Spinal cord (tissue), 9 donors: ENCODE measurements at regions not wholly inside any gene's neighbourhood (a gene's known extent, or its start where the extent isn't known, plus 50 kb on each side); places are given as distances from the start of the nearest gene placed in this dataset.
A peak's percentile ranks its signal among the peaks of the same experiment; 100 is the strongest.
"Not testable (repeated sequence)": the region's sequence is repeated elsewhere in the genome, so short reads cannot be mapped to it uniquely, and the experiment has no call there.

Source experiments
- DNase-seq, 6 donors: peaks; one replicate each; pipeline versions ENCODE4 v3.0.0 to v3.0.0-alpha.2; 2013 to 2015; ENCODE audit warnings: low spot score in 6 of 6, low read depth in 4 of 6
- H3K27ac ChIP-seq: one replicate; pipeline ENCODE4 v1.5.1; 2013; ENCODE audit warnings: low read depth, low read length, control low read depth
- H3K27me3 ChIP-seq: one replicate; pipeline ENCODE4 v1.6.1; 2013; ENCODE audit warnings: low read length; ENCODE audit not compliant: control insufficient read depth, insufficient read depth
- H3K36me3 ChIP-seq: one replicate; pipeline ENCODE4 v1.6.1; 2013; ENCODE audit warnings: low read length; ENCODE audit not compliant: control insufficient read depth, insufficient read depth
- H3K4me1 ChIP-seq: one replicate; pipeline ENCODE4 v1.6.1; 2013; ENCODE audit warnings: low read length; ENCODE audit not compliant: control insufficient read depth, insufficient read depth
- H3K4me3 ChIP-seq: one replicate; pipeline ENCODE4 v1.5.1; 2013; ENCODE audit warnings: low read depth, low read length, control low read depth
- H3K9me3 ChIP-seq: one replicate; pipeline ENCODE4 v1.6.1; 2013; ENCODE audit warnings: low read length; ENCODE audit not compliant: control insufficient read depth, insufficient read depth
- WGBS: methylation state at CpG from one replicate; pipeline ENCODE4 v1.1.5; 2013; ENCODE audit warnings: missing lambda C conversion rate; ENCODE audit not compliant: insufficient coverage; 5-methylcytosine and 5-hydroxymethylcytosine counted together
- donor health status: healthy.

- Histone ChIP-seq H3K27ac (no peak overlapping the region), H3K4me1 (peaks cover 31% of the 10 kb centered on the region), H3K27me3 (no peaks in the 10 kb centered on the region), H3K9me3 (no peaks in the 10 kb centered on the region), H3K36me3 (no peaks in the 10 kb centered on the region), H3K4me3 (no peak overlapping the region)
- 28% methylated on average over 5 of the region's 6 CpGs for WGBS
- DNase-seq: peak in 2 of 6 donors; percentile 79 to 85
Observed at GRCh38 chr15:77836121-77836692, 203.5 kb upstream of the LINGO1 start.

- no peak overlapping the region for H3K4me3 ChIP-seq
- H3K27me3 ChIP-seq: no peaks in the 10 kb centered on the region
- H3K36me3 ChIP-seq: no peaks in the 10 kb centered on the region
- 100% methylated on average over 1 of the region's 7 CpGs for WGBS
- peaks cover 28% of the 10 kb centered on the region for H3K4me1 ChIP-seq
- H3K9me3 ChIP-seq: no peaks in the 10 kb centered on the region
- no peak for DNase-seq
- no peak overlapping the region for H3K27ac ChIP-seq
Observed at GRCh38 chr15:77834276-77834990, 201.7 kb upstream of the LINGO1 start.

DNA sequence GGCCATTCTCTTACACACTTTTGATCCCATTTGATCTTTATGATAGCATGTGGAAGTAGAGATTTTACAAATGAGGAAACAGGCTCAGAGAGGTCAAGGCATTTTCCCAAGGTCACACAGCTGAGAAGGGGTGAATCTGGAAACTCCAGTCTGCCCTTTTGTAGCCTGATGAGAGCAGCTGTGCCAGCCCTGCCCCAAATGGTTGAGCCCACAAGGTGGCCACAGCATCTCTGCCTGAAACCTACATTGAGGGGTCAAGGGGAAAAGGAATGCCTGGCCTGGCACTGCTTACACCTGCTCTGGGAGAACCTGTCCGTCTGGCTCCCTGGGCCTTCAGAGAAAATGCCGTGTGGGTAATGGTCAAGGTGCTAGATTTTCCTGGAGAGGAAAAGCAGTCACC is 200.2 kb upstream of the LINGO1 start:
- DNase-seq: no peak
- no peaks in the 10 kb centered on the region for H3K36me3 ChIP-seq
- H3K4me3 ChIP-seq: no peak overlapping the region
- peaks cover 28% of the 10 kb centered on the region for H3K4me1 ChIP-seq
- H3K27ac ChIP-seq: no peak overlapping the region
- no peaks in the 10 kb centered on the region for H3K27me3 ChIP-seq
- H3K9me3 ChIP-seq: no peaks in the 10 kb centered on the region
- 93% methylated on average over 2 of the region's 2 CpGs for WGBS

GRCh38 chr15:77831986-77832385 is 199.3 kb upstream of the LINGO1 start:
- peak in 2 of 6 donors; percentile 57 to 70 for DNase-seq
- 22% methylated on average over 4 of the region's 4 CpGs for WGBS
- H3K27me3 ChIP-seq: no peaks in the 10 kb centered on the region

GRCh38 chr15:77830051-77830468 is 197.3 kb upstream of the LINGO1 start:
- 33% methylated on average over 4 of the region's 5 CpGs for WGBS

More at GRCh38 chr15:77831986-77832385, 199.3 kb upstream of the LINGO1 start:
- Histone ChIP-seq H3K27ac (no peak overlapping the region), H3K9me3 (no peaks in the 10 kb centered on the region), H3K36me3 (no peaks in the 10 kb centered on the region), H3K4me1 (peaks cover 28% of the 10 kb centered on the region), H3K4me3 (no peak overlapping the region)

GRCh38 chr15:77829331-77829730 is 196.6 kb upstream of the LINGO1 start:
- H3K27ac ChIP-seq, H3K9me3 ChIP-seq, H3K27me3 ChIP-seq, H3K4me3 ChIP-seq, DNase-seq, H3K36me3 ChIP-seq: not testable (repeated sequence)
- WGBS: 96% methylated on average over 4 of the region's 6 CpGs
- H3K4me1 ChIP-seq: peaks cover 25% of the 10 kb centered on the region

More at GRCh38 chr15:77830051-77830468, 197.3 kb upstream of the LINGO1 start:
- Histone ChIP-seq H3K4me3 (no peak overlapping the region), H3K9me3 (no peaks in the 10 kb centered on the region), H3K27ac (no peak overlapping the region), H3K36me3 (no peaks in the 10 kb centered on the region), H3K4me1 (peaks cover 25% of the 10 kb centered on the region), H3K27me3 (no peaks in the 10 kb centered on the region)
- no peak for DNase-seq

GRCh38 chr15:77827860-77828259 is 195.1 kb upstream of the LINGO1 start:
- Histone ChIP-seq H3K27ac (no peak overlapping the region), H3K4me1 (peaks cover 27% of the 10 kb centered on the region), H3K36me3 (no peaks in the 10 kb centered on the region), H3K27me3 (no peaks in the 10 kb centered on the region), H3K9me3 (no peaks in the 10 kb centered on the region), H3K4me3 (no peak overlapping the region)
- 88% methylated on average over 4 of the region's 4 CpGs for WGBS
- no peak for DNase-seq

GRCh38 chr15:77826006-77826695 is 193.4 kb upstream of the LINGO1 start:
- H3K36me3 ChIP-seq: no peaks in the 10 kb centered on the region
- peaks cover 30% of the 10 kb centered on the region for H3K4me1 ChIP-seq
- DNase-seq: no peak
- no peak overlapping the region for H3K4me3 ChIP-seq
- no peak overlapping the region for H3K27ac ChIP-seq
- no peaks in the 10 kb centered on the region for H3K9me3 ChIP-seq
- no peaks in the 10 kb centered on the region for H3K27me3 ChIP-seq
- WGBS: 70% methylated on average over 11 of the region's 11 CpGs

DNA sequence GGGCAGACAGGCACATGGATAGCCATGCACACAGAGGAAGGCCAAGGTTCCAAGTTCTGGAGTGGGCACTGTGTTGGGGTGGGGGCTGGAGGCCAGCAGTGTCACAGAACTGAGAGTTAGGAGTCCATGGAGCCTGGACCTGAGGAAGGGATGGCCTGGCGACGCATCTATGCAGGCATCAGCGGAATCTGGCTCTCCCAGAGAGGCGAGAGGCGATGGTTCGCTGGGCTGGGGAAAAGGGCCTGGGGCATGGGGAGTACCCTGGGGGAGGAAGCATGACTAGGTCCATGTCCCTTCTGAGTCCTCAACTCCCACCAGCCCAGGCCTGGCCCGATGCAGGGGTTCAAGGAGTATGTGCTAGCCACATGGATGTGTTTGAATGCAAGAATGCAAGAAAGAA is 192.8 kb upstream of the LINGO1 start:
- WGBS: 92% methylated on average over 7 of the region's 7 CpGs

DNA sequence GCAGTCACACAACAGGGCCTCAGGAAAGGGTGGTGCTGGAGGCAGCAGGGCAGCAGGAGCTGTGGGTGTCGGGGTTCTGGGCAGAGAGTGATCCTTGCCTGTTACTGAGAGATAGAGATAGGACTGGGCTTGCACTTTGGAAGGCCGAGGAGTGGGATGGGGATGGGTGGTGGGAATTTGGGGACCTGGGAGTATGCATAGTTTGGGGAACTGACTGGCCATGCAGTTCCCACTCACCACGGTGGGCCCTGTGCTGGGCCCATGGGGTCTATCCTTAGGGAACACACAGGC is 192.5 kb upstream of the LINGO1 start:
- DNase-seq: no peak
- no peak overlapping the region for H3K4me3 ChIP-seq
- H3K9me3 ChIP-seq: no peaks in the 10 kb centered on the region
- H3K36me3 ChIP-seq: no peaks in the 10 kb centered on the region
- peaks cover 37% of the 10 kb centered on the region for H3K4me1 ChIP-seq
- peaks cover 5% of the 10 kb centered on the region for H3K27me3 ChIP-seq
- no peak overlapping the region for H3K27ac ChIP-seq
- WGBS: 76% methylated on average over 3 of the region's 3 CpGs

More for the DNA sequence above, 192.8 kb upstream of the LINGO1 start:
- no peak for DNase-seq
- Histone ChIP-seq H3K9me3 (no peaks in the 10 kb centered on the region), H3K27me3 (peaks cover 2% of the 10 kb centered on the region), H3K36me3 (no peaks in the 10 kb centered on the region), H3K4me3 (no peak overlapping the region), H3K27ac (no peak overlapping the region), H3K4me1 (peaks cover 34% of the 10 kb centered on the region)
